Activated CD8-positive, alpha-beta memory T cell treated with anti-CD3 and anti-CD28 coated beads, Interleukin-2, amount 50 U/mL, for 1 hour (primary cell): ENCODE measurements at regions not wholly inside any gene's neighbourhood (a gene's known extent, or its start where the extent isn't known, plus 50 kb on each side); places are given as distances from the start of the nearest gene placed in this dataset.
"Not testable (repeated sequence)": the region's sequence is repeated elsewhere in the genome, so short reads cannot be mapped to it uniquely, and the experiment has no call there.

Source experiments
- DNase-seq: peaks from one replicate; pipeline ENCODE4 v3.0.0-alpha.2; 2020; ENCODE audit errors: extremely low read depth

- DNase-seq, result no peak
Observed at GRCh38 chr14:51444353-51445000, 204.4 kb downstream of the TMX1 start.

DNA sequence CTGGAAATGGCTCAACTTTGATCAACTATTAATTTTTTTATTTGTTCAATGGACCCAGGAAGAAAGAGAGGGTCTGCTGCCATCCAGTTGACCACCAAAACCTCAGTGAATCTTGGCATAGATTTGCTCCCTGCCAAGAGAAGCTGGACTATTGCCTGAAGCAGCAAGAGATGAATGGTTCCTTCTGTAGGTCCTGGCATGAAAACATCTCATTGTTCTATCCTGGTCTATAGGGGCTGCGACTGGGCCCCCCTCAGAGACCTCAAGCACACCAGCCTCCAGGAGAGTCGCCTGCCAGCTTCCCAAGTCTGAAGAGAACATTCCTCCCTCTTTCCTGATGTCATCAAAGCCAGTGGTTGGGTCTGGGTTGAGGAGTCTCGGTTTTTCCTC, 204.9 kb downstream of the TMX1 start:
- no peak for DNase-seq

DNA sequence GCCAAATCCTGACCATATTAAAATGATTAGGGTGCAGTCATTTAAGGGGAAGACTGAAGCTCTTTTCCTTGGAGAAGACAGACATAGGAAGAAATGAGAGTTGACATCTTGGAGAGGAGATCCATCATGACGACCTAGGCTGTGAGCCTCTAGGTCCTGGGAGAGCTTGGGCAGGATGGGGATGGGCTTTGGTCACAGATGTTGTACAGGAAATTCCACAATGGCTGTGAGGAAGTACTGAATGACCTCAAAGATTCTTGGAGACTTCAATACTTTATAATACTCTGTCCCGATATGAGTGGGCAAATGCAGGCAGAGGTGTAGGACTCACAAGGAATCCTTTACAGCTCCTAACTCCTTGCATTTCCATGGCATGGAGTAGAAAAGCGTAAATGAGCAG, 204.9 kb upstream of the FRMD6 start:
- DNase-seq, result no peak

GRCh38 chr14:51447411-51447810, 204.3 kb upstream of the FRMD6 start:
- no peak for DNase-seq

- DNase-seq, result no peak
Observed at GRCh38 chr14:51448831-51449670, 202.7 kb upstream of the FRMD6 start.

- no peak for DNase-seq
Observed at GRCh38 chr14:51449681-51450080, 202.0 kb upstream of the FRMD6 start.

GRCh38 chr14:51451561-51451960, 200.1 kb upstream of the FRMD6 start:
- DNase-seq, result no peak

DNA sequence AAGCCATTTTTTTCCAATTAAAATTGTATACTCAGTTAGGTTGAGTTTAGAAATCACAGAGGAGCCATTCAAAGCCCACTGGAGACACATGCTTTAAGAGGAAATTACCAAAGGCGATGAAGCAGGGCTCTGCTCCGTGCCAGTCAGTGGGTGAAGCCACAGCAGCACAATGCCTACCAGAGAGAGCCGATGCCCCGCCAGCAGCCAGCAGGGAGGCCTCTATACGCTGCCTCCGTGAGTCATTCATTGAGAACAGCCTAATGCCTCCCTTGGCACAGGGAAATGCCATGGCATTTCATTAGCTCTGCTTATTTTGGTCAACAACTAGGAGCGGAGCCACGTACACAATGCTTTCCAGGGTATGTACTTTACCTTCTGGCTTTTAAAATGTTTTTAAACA, 197.8 kb upstream of the FRMD6 start:
- DNase-seq, result no peak

GRCh38 chr14:51454351-51454750, 197.4 kb upstream of the FRMD6 start:
- no peak for DNase-seq

GRCh38 chr14:51455041-51455835, 196.5 kb upstream of the FRMD6 start:
- no peak for DNase-seq

- no peak for DNase-seq
Observed at GRCh38 chr14:51457843-51458562, 193.7 kb upstream of the FRMD6 start.

DNA sequence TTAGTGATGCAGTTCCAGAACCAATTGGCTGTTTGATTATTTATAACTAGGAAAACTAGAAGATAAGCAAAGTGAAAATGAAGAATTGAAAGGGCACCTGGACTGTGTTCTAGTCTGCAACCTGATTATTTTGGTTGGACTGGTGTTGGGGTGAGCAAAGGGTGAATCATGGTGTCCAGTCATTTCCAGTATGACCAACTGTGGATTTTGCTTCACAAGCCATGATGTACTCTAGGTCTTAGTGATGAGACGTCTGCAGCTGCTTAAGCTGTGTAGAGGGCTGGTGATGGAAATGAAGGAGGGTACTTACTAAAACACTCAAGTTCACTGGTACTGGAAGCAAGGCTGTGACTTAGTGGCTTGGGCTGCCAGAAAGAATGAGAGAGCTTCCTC, 193.2 kb upstream of the FRMD6 start:
- DNase-seq, result no peak

GRCh38 chr14:51460011-51460410, 191.7 kb upstream of the FRMD6 start:
- DNase-seq, result no peak

- DNase-seq, result no peak
Observed at GRCh38 chr14:51462182-51462581, 189.5 kb upstream of the FRMD6 start.

GRCh38 chr14:51462706-51463105, 189.0 kb upstream of the FRMD6 start:
- no peak for DNase-seq

DNA sequence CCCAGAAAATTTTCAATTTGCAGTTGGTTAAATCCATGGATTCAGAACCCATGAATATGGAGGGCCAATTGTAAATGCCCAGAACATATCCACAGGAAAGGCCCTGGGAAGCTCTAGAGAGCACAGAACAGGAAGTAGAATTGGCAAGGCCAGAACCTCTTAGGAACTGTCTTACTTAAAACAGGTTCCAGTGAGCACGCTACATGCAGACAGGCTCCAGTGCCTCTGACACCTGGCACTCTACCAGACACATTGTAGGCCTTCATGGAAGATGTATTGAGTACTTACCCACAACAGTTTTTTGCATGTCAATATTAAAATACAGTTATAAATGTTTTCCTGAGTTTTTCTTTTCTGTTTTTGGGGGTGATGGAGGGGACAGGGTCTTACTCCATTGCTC, 188.2 kb upstream of the FRMD6 start:
- no peak for DNase-seq

DNA sequence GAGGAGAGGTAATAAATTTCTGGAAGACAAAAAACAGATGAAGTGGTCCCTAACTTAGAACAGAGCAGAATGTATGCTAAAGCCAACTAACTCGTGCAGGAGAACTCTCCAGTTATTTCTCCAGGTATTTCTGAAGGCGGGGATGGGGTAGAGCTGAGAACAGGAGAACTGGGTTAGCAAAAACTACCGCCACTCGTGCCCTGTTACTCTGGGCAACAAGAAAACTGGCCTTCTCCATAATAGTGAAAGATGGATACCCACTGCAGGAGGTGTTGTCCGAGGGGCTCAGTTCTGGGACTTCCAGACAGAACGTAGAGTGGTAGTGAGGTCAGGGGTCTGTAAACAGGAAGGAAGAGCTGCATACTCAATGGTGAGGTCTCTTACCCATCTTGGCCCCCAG, 187.3 kb upstream of the FRMD6 start:
- DNase-seq, result no peak

DNA sequence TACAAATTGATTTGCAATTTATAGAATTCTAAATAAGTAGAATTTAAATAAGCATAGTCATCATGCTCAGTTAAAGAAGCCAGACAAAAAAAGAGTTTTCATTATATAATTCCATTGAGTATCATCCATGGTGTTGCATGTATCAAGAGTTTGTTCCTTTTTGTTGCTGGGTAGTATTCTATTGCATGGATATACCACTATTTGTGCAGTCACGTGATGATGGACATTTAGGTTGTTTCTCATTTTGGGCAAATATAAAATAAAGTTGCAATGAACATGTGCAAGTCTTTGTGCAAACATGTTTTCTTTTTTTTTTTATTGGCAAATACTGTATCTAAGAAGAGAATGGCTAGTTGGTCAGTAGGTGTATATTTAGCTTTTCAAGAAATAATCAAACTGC, 186.2 kb upstream of the FRMD6 start:
- DNase-seq, result no peak

DNA sequence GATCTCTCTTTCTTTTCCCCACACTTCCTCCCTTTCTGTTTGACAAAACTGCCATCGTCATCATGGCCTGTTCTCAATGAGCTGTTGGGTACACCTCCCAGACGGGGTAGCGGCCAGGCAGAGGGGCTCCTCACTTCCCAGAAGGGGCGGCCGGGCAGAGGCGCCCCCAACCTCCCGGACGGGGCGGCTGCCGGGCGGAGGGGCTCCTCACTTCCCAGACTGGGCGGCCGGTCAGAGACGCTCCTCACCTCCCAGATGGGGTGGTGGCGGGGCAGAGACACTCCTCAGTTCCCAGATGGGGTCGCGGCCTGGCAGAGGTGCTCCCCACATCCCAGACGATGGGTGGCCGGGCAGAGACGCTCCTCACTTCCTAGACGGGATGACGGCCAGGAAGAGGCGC, 184.3 kb upstream of the FRMD6 start:
- DNase-seq, result not testable (repeated sequence)

DNA sequence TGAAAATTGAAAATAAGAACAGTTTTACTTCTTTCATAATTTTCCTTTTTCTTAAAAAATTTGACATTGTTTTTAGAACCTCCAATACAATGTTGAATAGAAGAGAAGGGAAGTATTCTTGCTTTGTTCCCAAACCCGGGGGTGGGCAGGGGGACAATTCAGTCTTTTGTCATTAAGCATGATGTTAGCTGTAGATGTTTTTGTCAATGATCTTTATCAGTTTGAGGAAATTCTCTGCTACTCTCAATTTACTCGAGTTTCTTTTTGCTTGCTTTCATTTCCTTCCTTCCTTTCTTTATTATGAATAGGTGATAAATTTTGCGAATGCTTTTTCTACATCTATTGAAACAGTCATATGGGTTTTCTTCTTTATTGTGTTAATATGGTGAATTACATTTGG, 183.2 kb upstream of the FRMD6 start:
- DNase-seq, result no peak

DNA sequence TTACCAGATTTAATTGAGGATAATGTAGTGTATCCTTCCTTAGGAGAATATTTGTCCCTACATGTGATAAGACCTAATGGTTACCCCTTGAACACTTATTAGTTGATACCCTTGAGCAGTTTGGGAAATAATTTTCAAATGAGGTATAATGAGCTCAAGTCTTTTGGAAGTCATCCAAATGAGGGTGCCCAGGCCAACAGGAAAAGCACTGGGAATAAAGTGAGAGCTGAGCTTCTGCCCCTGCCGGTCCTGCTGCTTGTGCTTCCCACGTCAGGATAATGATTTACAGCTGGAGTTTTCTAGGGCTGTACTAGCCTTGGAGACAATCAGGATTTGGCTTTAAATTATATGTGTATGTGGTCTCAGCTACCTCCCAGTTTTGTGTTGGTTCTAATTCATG, 178.8 kb upstream of the FRMD6 start:
- no peak for DNase-seq

GRCh38 chr14:51473351-51473750, 178.4 kb upstream of the FRMD6 start:
- no peak for DNase-seq
